GM23338 (cell line): ENCODE measurements at regions not wholly inside any gene's neighbourhood (a gene's known extent, or its start where the extent isn't known, plus 50 kb on each side); places are given as distances from the start of the nearest gene placed in this dataset.

Experiments
- ATAC-seq: fragments of 200-7000 bp; cut with Tn5 transposase; 3 replicates; pipeline ENCODE4 v1.9.1; 2020
- DNase-seq: peaks from one replicate; pipeline ENCODE4 v3.0.0-alpha.2; 2015; ENCODE audit warnings: low spot score
- H2AFZ ChIP-seq: fragments of 200-600 bp; sonication (generic); 2 replicates; pipeline ENCODE4 v1.8.0; 2016; ENCODE audit warnings: antibody characterized with exemption, mild to moderate bottlenecking, moderate library complexity
- H3F3A ChIP-seq: fragments of 200-600 bp; sonication (generic); replicated peaks from 2 replicates; pipeline ENCODE4 v1.8.0; 2017; ENCODE audit warnings: antibody characterized with exemption, mixed run types, low read depth
- H3K27ac ChIP-seq: fragments of 200-600 bp; sonication (generic); 2 replicates; pipeline ENCODE4 v1.6.1; 2016; ENCODE audit warnings: low read depth
- H3K27me3 ChIP-seq: fragments of 200-600 bp; sonication (generic); 2 replicates; pipeline ENCODE4 v1.8.0; 2016; ENCODE audit warnings: mild to moderate bottlenecking, mixed run types, moderate library complexity; ENCODE audit not compliant: insufficient read depth
- H3K36me3 ChIP-seq: fragments of 200-600 bp; sonication (generic); 2 replicates; pipeline ENCODE4 v1.8.0; 2016; ENCODE audit warnings: mild to moderate bottlenecking; ENCODE audit not compliant: insufficient read depth
- H3K4me1 ChIP-seq: fragments of 200-600 bp; sonication (generic); 2 replicates; pipeline ENCODE4 v1.8.0; 2016; ENCODE audit warnings: mild to moderate bottlenecking, moderate library complexity; ENCODE audit not compliant: insufficient read depth
- H3K4me2 ChIP-seq: fragments of 200-600 bp; sonication (generic); 2 replicates; pipeline ENCODE4 v1.7.1; 2017; ENCODE audit warnings: mixed run types
- H3K4me3 ChIP-seq: fragments of 200-600 bp; sonication (generic); 2 replicates; pipeline ENCODE4 v1.6.1; 2016; ENCODE audit warnings: mixed run types
- H3K79me2 ChIP-seq: fragments of 200-600 bp; sonication (generic); replicated peaks from 2 replicates; pipeline ENCODE4 v1.8.0; 2017; ENCODE audit warnings: mild to moderate bottlenecking; ENCODE audit not compliant: insufficient read depth
- H3K9me2 ChIP-seq: fragments of 200-600 bp; sonication (generic); 2 replicates; pipeline ENCODE4 v1.8.0; 2017; ENCODE audit not compliant: insufficient read depth
- H4K20me1 ChIP-seq: fragments of 200-600 bp; sonication (generic); replicated peaks from 2 replicates; pipeline ENCODE4 v1.8.0; 2017; ENCODE audit warnings: mild to moderate bottlenecking; ENCODE audit not compliant: insufficient read depth
- H3K27ac Mint-ChIP-seq: 2 replicates; pipeline ENCODE4 v1.8.0; 2020; ENCODE audit warnings: inconsistent platforms, mild to moderate bottlenecking, moderate library complexity, mixed read lengths
- H3K27me3 Mint-ChIP-seq: 3 replicates; pipeline ENCODE4 v1.8.0; 2022; ENCODE audit warnings: low read depth, mild to moderate bottlenecking, moderate library complexity, mixed read lengths, inconsistent platforms; ENCODE audit not compliant: insufficient read depth, poor library complexity
- H3K36me3 Mint-ChIP-seq: 3 replicates; pipeline ENCODE4 v1.8.0; 2021; ENCODE audit warnings: low read depth, mild to moderate bottlenecking, inconsistent platforms, moderate library complexity, mixed read lengths
- H3K4me1 Mint-ChIP-seq: 3 replicates; pipeline ENCODE4 v1.8.0; 2020; ENCODE audit warnings: mild to moderate bottlenecking, inconsistent platforms, mixed read lengths
- H3K4me3 Mint-ChIP-seq: 3 replicates; pipeline ENCODE4 v1.8.0; 2021; ENCODE audit warnings: moderate library complexity, mild to moderate bottlenecking, inconsistent platforms, mixed read lengths
- H3K9me3 Mint-ChIP-seq: 3 replicates; pipeline ENCODE4 v1.8.0; 2020; ENCODE audit warnings: moderate library complexity, mild to moderate bottlenecking, inconsistent platforms, mixed read lengths
- CREB1 ChIP-seq: fragments of 250-450 bp; sonication (Bioruptor Pico); IDR thresholded peaks from 2 replicates; pipeline ENCODE4 v1.5.0; 2020; ENCODE audit warnings: low read depth, mild to moderate bottlenecking, moderate library complexity
- CTCF ChIP-seq, 2 experiments: fragments of 200-600 bp in 1 of 2; sonication (generic) in 1 of 2; conservative IDR thresholded peaks; 2 replicates each; pipeline versions ENCODE4 v1.5.1 to v1.6.1; 2016 to 2017; ENCODE audit warnings: antibody characterized with exemption in 2 of 2, low read depth in 2 of 2, mild to moderate bottlenecking in 2 of 2, moderate library complexity in 1 of 2
- ETS1 ChIP-seq: IDR thresholded peaks from 2 replicates; pipeline ENCODE4 v1.6.1; 2016; ENCODE audit warnings: antibody characterized with exemption
- EZH2 ChIP-seq: fragments of 200-600 bp; sonication (generic); IDR thresholded peaks from one replicate; pipeline ENCODE4 v1.8.0; 2017; ENCODE audit warnings: antibody characterized with exemption, mild to moderate bottlenecking, low read depth; ENCODE audit not compliant: unreplicated experiment
- EZH2phosphoT487 ChIP-seq: fragments of 200-600 bp; sonication (generic); IDR thresholded peaks from one replicate; pipeline ENCODE4 v1.8.1; 2018; ENCODE audit warnings: antibody characterized with exemption; ENCODE audit not compliant: unreplicated experiment
- JUNB ChIP-seq: IDR thresholded peaks from one replicate; pipeline ENCODE4 v1.6.1; 2016; ENCODE audit warnings: antibody characterized with exemption; ENCODE audit not compliant: unreplicated experiment
- NANOG ChIP-seq: IDR thresholded peaks from 2 replicates; pipeline ENCODE4 v1.6.1; 2016; ENCODE audit warnings: antibody characterized with exemption, borderline replicate concordance
- POLR2AphosphoS5 ChIP-seq: IDR thresholded peaks from 2 replicates; pipeline ENCODE4 v1.6.1; 2016; ENCODE audit warnings: antibody characterized with exemption, low read depth
- STAT1 ChIP-seq: IDR thresholded peaks from one replicate; pipeline ENCODE4 v1.6.1; 2016; ENCODE audit warnings: antibody characterized with exemption; ENCODE audit not compliant: unreplicated experiment
- ZNF114 ChIP-seq: fragments of 250-450 bp; sonication (Bioruptor Pico); IDR thresholded peaks from 2 replicates; pipeline ENCODE4 v1.5.0; 2020; ENCODE audit warnings: mild to moderate bottlenecking, moderate library complexity
- ZNF331 ChIP-seq: fragments of 250-450 bp; sonication (Bioruptor Pico); IDR thresholded peaks from 2 replicates; pipeline ENCODE4 v1.5.0; 2020; ENCODE audit warnings: low read depth, mild to moderate bottlenecking, moderate library complexity
- TF ChIP-seq, protein P1 (sequence below): IDR thresholded peaks from one replicate; pipeline ENCODE4 v1.6.1; 2018; ENCODE audit warnings: antibody characterized with exemption; ENCODE audit not compliant: unreplicated experiment

GRCh38 chr20:48217190-48217589, 431.9 kb upstream of the SULF2 start:
- Histone ChIP-seq H3K9me2 (no peaks in the 10 kb centered on the region), H4K20me1 (no peaks in the 10 kb centered on the region), H3K4me1 (no peaks in the 10 kb centered on the region), H3K4me3 (no peak overlapping the region), H2AFZ (no peak overlapping the region), H3F3A (no peaks in the 10 kb centered on the region), H3K27me3 (no peaks in the 10 kb centered on the region), H3K79me2 (no peaks in the 10 kb centered on the region), H3K4me2 (no peak overlapping the region), H3K27ac (no peak overlapping the region), H3K36me3 (no peaks in the 10 kb centered on the region)
- H3K9me3 Mint-ChIP-seq: no peaks in the 10 kb centered on the region
- H3K4me3 Mint-ChIP-seq: no peak overlapping the region
- H3K27ac Mint-ChIP-seq: no peak overlapping the region
- peaks cover 10% of the 10 kb centered on the region for H3K27me3 Mint-ChIP-seq
- ATAC-seq: no peak
- no peaks in the 10 kb centered on the region; the same call in 2 of the 3 replicates for H3K36me3 Mint-ChIP-seq
- H3K4me1 Mint-ChIP-seq: no peaks in the 10 kb centered on the region; the same call in 2 of the 3 replicates
- DNase-seq: no peak
- no peak for TF ChIP-seq CREB1
- no peak for TF ChIP-seq ZNF331 (CRISPR knock-in tag)
- no peak for TF ChIP-seq EZH2phosphoT487
- no peak for TF ChIP-seq NANOG
- TF ChIP-seq EZH2: no peak
- no peak for TF ChIP-seq JUNB
- TF ChIP-seq, protein P1, sequence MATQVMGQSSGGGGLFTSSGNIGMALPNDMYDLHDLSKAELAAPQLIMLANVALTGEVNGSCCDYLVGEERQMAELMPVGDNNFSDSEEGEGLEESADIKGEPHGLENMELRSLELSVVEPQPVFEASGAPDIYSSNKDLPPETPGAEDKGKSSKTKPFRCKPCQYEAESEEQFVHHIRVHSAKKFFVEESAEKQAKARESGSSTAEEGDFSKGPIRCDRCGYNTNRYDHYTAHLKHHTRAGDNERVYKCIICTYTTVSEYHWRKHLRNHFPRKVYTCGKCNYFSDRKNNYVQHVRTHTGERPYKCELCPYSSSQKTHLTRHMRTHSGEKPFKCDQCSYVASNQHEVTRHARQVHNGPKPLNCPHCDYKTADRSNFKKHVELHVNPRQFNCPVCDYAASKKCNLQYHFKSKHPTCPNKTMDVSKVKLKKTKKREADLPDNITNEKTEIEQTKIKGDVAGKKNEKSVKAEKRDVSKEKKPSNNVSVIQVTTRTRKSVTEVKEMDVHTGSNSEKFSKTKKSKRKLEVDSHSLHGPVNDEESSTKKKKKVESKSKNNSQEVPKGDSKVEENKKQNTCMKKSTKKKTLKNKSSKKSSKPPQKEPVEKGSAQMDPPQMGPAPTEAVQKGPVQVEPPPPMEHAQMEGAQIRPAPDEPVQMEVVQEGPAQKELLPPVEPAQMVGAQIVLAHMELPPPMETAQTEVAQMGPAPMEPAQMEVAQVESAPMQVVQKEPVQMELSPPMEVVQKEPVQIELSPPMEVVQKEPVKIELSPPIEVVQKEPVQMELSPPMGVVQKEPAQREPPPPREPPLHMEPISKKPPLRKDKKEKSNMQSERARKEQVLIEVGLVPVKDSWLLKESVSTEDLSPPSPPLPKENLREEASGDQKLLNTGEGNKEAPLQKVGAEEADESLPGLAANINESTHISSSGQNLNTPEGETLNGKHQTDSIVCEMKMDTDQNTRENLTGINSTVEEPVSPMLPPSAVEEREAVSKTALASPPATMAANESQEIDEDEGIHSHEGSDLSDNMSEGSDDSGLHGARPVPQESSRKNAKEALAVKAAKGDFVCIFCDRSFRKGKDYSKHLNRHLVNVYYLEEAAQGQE: no peak
- TF ChIP-seq CTCF (conservative IDR thresholded peaks at IDR 0.05; ENCODE audit: low read depth in 2 of 2): no peak
- no peak for TF ChIP-seq POLR2AphosphoS5
- no peak for TF ChIP-seq STAT1
- TF ChIP-seq ZNF114 (CRISPR knock-in tag): no peak
- no peak for TF ChIP-seq ETS1
